HUES64 (cell line): ENCODE measurements at regions not wholly inside any gene's neighbourhood (a gene's known extent, or its start where the extent isn't known, plus 50 kb on each side); places are given as distances from the start of the nearest gene placed in this dataset.

Experiments used
- H3K27ac ChIP-seq: 2 replicates; pipeline ENCODE4 v1.7.0; 2013; ENCODE audit warnings: low read depth, low read length, inconsistent platforms
- H3K27me3 ChIP-seq: 2 replicates; pipeline ENCODE4 v1.6.1; 2013; ENCODE audit warnings: mild to moderate bottlenecking, low read length; ENCODE audit not compliant: insufficient read depth
- H3K36me3 ChIP-seq: 2 replicates; pipeline ENCODE4 v1.6.1; 2013; ENCODE audit warnings: mild to moderate bottlenecking, low read length; ENCODE audit not compliant: insufficient read depth
- H3K4me1 ChIP-seq: 2 replicates; pipeline ENCODE4 v1.6.1; 2013; ENCODE audit warnings: mild to moderate bottlenecking, low read length, moderate library complexity; ENCODE audit not compliant: insufficient read depth
- H3K4me3 ChIP-seq: 2 replicates; pipeline ENCODE4 v1.5.1; 2013; ENCODE audit warnings: mild to moderate bottlenecking, low read length, moderate library complexity
- H3K9ac ChIP-seq: 2 replicates; pipeline ENCODE4 v1.6.1; 2013; ENCODE audit warnings: mild to moderate bottlenecking, low read depth, low read length
- H3K9me3 ChIP-seq: 2 replicates; pipeline ENCODE4 v1.6.1; 2013; ENCODE audit warnings: low read depth, low read length; ENCODE audit not compliant: insufficient read depth
- WGBS: fragments of 150-250, 120-280 bp; methylation state at CpG from one replicate; pipeline ENCODE4 v1.1.7; 2013; ENCODE audit warnings: missing lambda C conversion rate; 5-methylcytosine and 5-hydroxymethylcytosine counted together

- Histone ChIP-seq H3K27ac (peak overlapping the region; percentile 3; the same call in 1 of the 2 replicates), H3K4me1 (peaks cover 35% of the 10 kb centered on the region), H3K27me3 (peaks cover 66% of the 10 kb centered on the region), H3K36me3 (no peaks in the 10 kb centered on the region), H3K9ac (peak overlapping the region; percentile 39; the same call in 1 of the 2 replicates), H3K9me3 (no peaks in the 10 kb centered on the region), H3K4me3 (peak overlapping the region; percentile 45)
- WGBS: 21% methylated on average over 33 of the region's 33 CpGs
Measured at GRCh38 chr13:112204346-112205327, 137.7 kb downstream of the SOX1 start.

DNA sequence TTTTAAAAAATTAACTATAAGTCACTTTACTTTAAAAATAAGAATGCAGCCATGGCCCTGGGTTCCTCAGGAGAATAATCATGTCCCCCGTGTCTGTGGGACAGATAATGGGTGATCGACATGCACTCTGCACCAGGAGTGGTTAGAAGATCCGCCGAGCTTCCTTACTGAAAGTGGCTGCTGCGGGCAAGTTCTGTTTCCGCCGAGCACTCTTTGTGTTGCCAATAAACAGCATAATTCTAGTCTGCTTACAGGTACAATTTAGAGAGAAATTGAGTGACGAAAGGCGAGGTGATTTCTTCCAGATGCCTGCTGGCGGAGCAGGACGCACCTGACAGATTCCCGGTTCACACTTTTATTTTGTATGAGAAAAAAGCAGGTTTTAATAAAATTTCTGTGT, 139.0 kb downstream of the SOX1 start:
- Histone ChIP-seq H3K27me3 (peaks cover 66% of the 10 kb centered on the region), H3K27ac (no peak overlapping the region), H3K9me3 (no peaks in the 10 kb centered on the region), H3K36me3 (no peaks in the 10 kb centered on the region), H3K4me3 (no peak overlapping the region), H3K9ac (no peak overlapping the region), H3K4me1 (peaks cover 35% of the 10 kb centered on the region)
- 34% methylated on average over 12 of the region's 12 CpGs for WGBS

GRCh38 chr13:112207129-112207528, 140.2 kb downstream of the SOX1 start:
- H3K4me1 ChIP-seq: peaks cover 35% of the 10 kb centered on the region
- peaks cover 66% of the 10 kb centered on the region for H3K27me3 ChIP-seq
- no peaks in the 10 kb centered on the region for H3K9me3 ChIP-seq
- WGBS: 48% methylated on average over 11 of the region's 11 CpGs
- no peak overlapping the region for H3K4me3 ChIP-seq
- no peak overlapping the region for H3K9ac ChIP-seq
- H3K27ac ChIP-seq: no peak overlapping the region
- H3K36me3 ChIP-seq: no peaks in the 10 kb centered on the region

- Histone ChIP-seq H3K4me3 (no peak overlapping the region), H3K9me3 (no peaks in the 10 kb centered on the region), H3K36me3 (no peaks in the 10 kb centered on the region), H3K4me1 (peaks cover 35% of the 10 kb centered on the region), H3K9ac (no peak overlapping the region), H3K27ac (no peak overlapping the region), H3K27me3 (peaks cover 53% of the 10 kb centered on the region)
- 84% methylated on average over 8 of the region's 8 CpGs for WGBS
Measured at GRCh38 chr13:112208656-112209055, 141.7 kb downstream of the SOX1 start.

GRCh38 chr13:112209266-112209665, 142.3 kb downstream of the SOX1 start:
- Histone ChIP-seq H3K27ac (no peak overlapping the region), H3K9ac (no peak overlapping the region), H3K4me1 (peaks cover 33% of the 10 kb centered on the region), H3K36me3 (no peaks in the 10 kb centered on the region), H3K27me3 (peaks cover 47% of the 10 kb centered on the region), H3K9me3 (no peaks in the 10 kb centered on the region), H3K4me3 (no peak overlapping the region)
- WGBS: 90% methylated on average over 12 of the region's 12 CpGs

DNA sequence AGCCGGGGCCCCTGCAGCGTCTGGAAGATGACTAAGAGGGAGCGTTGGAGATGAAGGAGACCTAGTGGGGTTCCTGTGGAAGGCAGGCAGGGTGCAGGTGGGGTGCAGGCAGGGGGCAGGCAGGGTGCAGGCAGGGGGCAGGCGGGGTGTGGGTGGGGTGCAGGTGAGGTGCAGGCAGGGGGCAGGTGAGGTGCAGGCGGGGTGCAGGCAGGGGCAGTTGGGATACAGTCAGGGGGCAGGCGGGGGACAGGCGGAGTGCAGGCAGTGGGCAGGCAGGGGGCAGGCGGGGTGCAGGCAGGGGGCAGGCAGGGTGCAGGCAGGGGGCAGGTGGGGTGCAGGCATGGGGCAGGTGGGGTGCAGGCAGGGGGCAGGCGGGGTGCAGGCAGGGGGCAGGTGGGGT, 142.8 kb downstream of the SOX1 start:
- Histone ChIP-seq H3K36me3 (no peaks in the 10 kb centered on the region), H3K9me3 (no peaks in the 10 kb centered on the region), H3K27ac (no peak overlapping the region), H3K4me3 (no peak overlapping the region), H3K27me3 (peaks cover 42% of the 10 kb centered on the region), H3K9ac (no peak overlapping the region), H3K4me1 (peaks cover 29% of the 10 kb centered on the region)
- 85% methylated on average over 7 of the region's 9 CpGs for WGBS

DNA sequence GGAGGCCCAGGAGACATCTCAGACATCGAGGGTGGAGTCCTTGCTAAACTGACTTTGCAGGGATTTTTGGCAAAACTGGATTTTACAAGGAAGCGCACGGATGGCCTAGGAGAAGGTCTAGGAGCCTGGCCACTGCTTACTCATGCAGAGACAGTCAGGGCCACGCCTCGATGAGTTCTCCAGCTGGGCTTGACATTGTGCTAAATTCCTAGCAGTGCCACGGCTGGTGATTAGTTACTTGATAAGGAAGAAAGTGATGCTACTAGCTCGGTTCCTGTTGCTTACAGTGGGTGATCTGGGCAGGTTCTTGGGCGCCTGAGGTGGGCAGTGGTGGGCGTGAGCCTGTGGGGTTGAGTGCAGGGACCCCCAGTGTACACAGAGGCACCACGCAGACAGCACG, 143.4 kb downstream of the SOX1 start:
- WGBS: 68% methylated on average over 11 of the region's 11 CpGs
- peaks cover 36% of the 10 kb centered on the region for H3K27me3 ChIP-seq
- H3K27ac ChIP-seq: no peak overlapping the region
- H3K9me3 ChIP-seq: no peaks in the 10 kb centered on the region
- H3K4me1 ChIP-seq: peaks cover 22% of the 10 kb centered on the region
- no peak overlapping the region for H3K4me3 ChIP-seq
- no peaks in the 10 kb centered on the region for H3K36me3 ChIP-seq
- no peak overlapping the region for H3K9ac ChIP-seq

- Histone ChIP-seq H3K27me3 (peaks cover 14% of the 10 kb centered on the region), H3K4me1 (peaks cover under 1% of the 10 kb centered on the region; the same call in 1 of the 2 replicates), H3K27ac (no peak overlapping the region), H3K36me3 (no peaks in the 10 kb centered on the region), H3K9ac (no peak overlapping the region), H3K4me3 (no peak overlapping the region), H3K9me3 (no peaks in the 10 kb centered on the region)
- 95% methylated on average over 5 of the region's 5 CpGs for WGBS
Measured at GRCh38 chr13:112212533-112212932, 145.6 kb downstream of the SOX1 start.

DNA sequence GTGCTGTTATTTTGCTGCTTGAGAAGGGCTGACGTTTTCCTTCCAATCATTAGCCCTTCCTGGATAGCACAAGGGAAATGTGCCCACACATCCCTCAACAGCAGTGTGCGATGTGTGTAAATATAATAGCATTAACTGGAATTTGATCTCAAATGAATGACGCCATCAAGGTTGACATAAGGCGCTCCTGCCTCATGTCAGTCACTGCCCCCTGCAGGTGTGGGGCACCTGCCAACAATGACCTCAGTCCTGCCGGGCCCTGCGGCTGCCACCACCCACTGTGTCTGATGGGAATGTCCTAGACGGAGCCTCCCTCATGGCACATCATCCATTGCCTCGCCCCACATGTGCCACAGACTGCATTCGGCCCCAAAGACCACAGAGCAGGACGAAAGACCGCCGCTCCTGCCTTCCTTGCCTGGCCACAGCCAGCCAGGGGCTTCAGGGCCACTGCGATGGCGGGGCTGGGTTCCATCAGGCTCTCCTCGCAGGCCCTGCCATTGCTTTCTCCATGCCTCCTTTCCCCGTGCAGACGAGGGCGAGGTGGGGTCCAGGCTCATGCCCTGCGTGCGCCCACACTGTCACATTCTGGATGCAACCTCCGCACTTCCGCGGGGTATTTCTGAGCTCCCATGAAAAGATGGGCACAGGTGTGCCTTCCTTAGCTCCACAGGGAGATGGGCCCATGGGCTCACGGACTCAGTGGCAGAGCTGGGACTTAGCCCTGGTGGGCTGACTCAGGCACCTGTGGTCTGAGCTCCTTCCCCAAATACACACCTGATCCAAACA, 146.7 kb downstream of the SOX1 start:
- 89% methylated on average over 23 of the region's 24 CpGs for WGBS
- H3K4me3 ChIP-seq: no peak overlapping the region

GRCh38 chr13:112215871-112216270, 148.9 kb downstream of the SOX1 start:
- H3K9me3 ChIP-seq: no peaks in the 10 kb centered on the region
- H3K27me3 ChIP-seq: no peaks in the 10 kb centered on the region
- WGBS: 85% methylated on average over 19 of the region's 19 CpGs
- no peak overlapping the region for H3K9ac ChIP-seq
- no peaks in the 10 kb centered on the region; the same call in 1 of the 2 replicates for H3K4me1 ChIP-seq
- no peak overlapping the region for H3K4me3 ChIP-seq
- no peaks in the 10 kb centered on the region for H3K36me3 ChIP-seq
- no peak overlapping the region for H3K27ac ChIP-seq

More for the DNA sequence above, 146.7 kb downstream of the SOX1 start:
- no peak overlapping the region for H3K9ac ChIP-seq
- no peaks in the 10 kb centered on the region for H3K9me3 ChIP-seq
- H3K27me3 ChIP-seq: peaks cover 3% of the 10 kb centered on the region; the same call in 1 of the 2 replicates
- H3K4me1 ChIP-seq: no peaks in the 10 kb centered on the region
- no peaks in the 10 kb centered on the region for H3K36me3 ChIP-seq
- H3K27ac ChIP-seq: no peak overlapping the region

DNA sequence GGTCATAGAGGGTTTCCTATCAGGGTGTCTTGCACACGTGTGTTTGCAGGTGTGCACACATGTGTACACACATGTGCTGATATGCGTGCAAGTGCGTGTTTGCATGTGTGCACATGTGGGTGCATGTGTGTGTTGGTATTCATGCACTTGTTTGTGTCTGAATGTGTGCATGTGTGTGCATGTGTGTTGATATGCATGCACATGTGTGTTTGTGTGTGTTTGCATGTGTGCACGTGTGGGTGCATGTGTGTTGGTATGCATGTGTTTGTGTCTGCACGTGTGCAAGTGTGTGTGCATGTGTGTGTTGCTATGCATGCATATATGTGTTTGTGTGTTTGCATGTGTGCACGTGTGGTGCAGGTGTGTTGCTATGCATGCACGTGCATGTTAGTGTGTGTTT, 150.5 kb downstream of the SOX1 start:
- no peak overlapping the region for H3K4me3 ChIP-seq
- H3K9me3 ChIP-seq: no peaks in the 10 kb centered on the region
- H3K4me1 ChIP-seq: no peaks in the 10 kb centered on the region; the same call in 1 of the 2 replicates
- no peaks in the 10 kb centered on the region for H3K36me3 ChIP-seq
- H3K27me3 ChIP-seq: peaks cover 4% of the 10 kb centered on the region; the same call in 1 of the 2 replicates
- no peak overlapping the region for H3K27ac ChIP-seq
- no peak overlapping the region for H3K9ac ChIP-seq
- WGBS: 91% methylated on average over 7 of the region's 7 CpGs
